ENCODE measurements at regions not wholly inside any gene's neighbourhood (a gene's known extent, or its start where the extent isn't known, plus 50 kb on each side); places are given as distances from the start of the nearest gene placed in this dataset.
"Not testable (repeated sequence)": the region's sequence is repeated elsewhere in the genome, so short reads cannot be mapped to it uniquely, and the experiment has no call there.

- H3K27ac ChIP-seq (ENCODE audit: low read depth in 1 of 2, low read length in 2 of 2), result no peak overlapping the region
- DNase-seq (ENCODE audit: low spot score), result no peak
- no peak overlapping the region for H3K4me3 ChIP-seq (ENCODE audit: low read depth in 1 of 3, low read length in 3 of 3)
- peaks cover 2 to 15% (median 6%) of the 10 kb centered on the region in 4 donors for H3K4me1 ChIP-seq (ENCODE audit: control insufficient read depth in 4 of 4, insufficient read depth in 4 of 4, low read length in 3 of 4)
- H3K36me3 ChIP-seq (ENCODE audit: control insufficient read depth in 4 of 4, insufficient read depth in 3 of 4, low read depth in 1 of 4, low read length in 3 of 4), result no peaks in the 10 kb centered on the region
- H3K27me3 ChIP-seq (ENCODE audit: control insufficient read depth in 4 of 4, insufficient read depth in 4 of 4, low read length in 3 of 4), result no peaks in the 10 kb centered on the region
- H3K9ac ChIP-seq (ENCODE audit: low read depth in 1 of 2, low read length in 2 of 2), result no peak overlapping the region
- H3K9me3 ChIP-seq (ENCODE audit: control insufficient read depth in 4 of 4, low read length in 3 of 4), result no peaks in the 10 kb centered on the region
- TF ChIP-seq CTCF (IDR thresholded peaks at IDR 0.05; ENCODE audit: low read depth, low read length, missing input control) (no peak), TAF1 (conservative IDR thresholded peaks at IDR 0.05) (no peak), YY1 (IDR thresholded peaks at IDR 0.05) (no peak), RAD21 (IDR thresholded peaks at IDR 0.05) (no peak), JUND (IDR thresholded peaks at IDR 0.05) (no peak), RXRA (IDR thresholded peaks at IDR 0.05) (no peak), ATF3 (IDR thresholded peaks at IDR 0.05) (no peak), SP1 (IDR thresholded peaks at IDR 0.05) (no peak), NR2F2 (IDR thresholded peaks at IDR 0.05) (no peak), FOXA1 (IDR thresholded peaks at IDR 0.05) (no peak), FOXA2 (IDR thresholded peaks at IDR 0.05) (no peak), GABPA (IDR thresholded peaks at IDR 0.05 in 1 of 2, conservative IDR thresholded peaks at IDR 0.05 in 1 of 2) (no peak), MAX (IDR thresholded peaks at IDR 0.05) (no peak), HNF4A (conservative IDR thresholded peaks at IDR 0.05) (no peak), EGR1 (IDR thresholded peaks at IDR 0.05; ENCODE audit: low read depth in 2 of 2) (no peak), HNF4G (IDR thresholded peaks at IDR 0.05) (no peak)
- TF ChIP-seq, protein P1, sequence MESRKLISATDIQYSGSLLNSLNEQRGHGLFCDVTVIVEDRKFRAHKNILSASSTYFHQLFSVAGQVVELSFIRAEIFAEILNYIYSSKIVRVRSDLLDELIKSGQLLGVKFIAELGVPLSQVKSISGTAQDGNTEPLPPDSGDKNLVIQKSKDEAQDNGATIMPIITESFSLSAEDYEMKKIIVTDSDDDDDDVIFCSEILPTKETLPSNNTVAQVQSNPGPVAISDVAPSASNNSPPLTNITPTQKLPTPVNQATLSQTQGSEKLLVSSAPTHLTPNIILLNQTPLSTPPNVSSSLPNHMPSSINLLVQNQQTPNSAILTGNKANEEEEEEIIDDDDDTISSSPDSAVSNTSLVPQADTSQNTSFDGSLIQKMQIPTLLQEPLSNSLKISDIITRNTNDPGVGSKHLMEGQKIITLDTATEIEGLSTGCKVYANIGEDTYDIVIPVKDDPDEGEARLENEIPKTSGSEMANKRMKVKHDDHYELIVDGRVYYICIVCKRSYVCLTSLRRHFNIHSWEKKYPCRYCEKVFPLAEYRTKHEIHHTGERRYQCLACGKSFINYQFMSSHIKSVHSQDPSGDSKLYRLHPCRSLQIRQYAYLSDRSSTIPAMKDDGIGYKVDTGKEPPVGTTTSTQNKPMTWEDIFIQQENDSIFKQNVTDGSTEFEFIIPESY (IDR thresholded peaks at IDR 0.05), result no peak
- TF ChIP-seq, protein P2, sequence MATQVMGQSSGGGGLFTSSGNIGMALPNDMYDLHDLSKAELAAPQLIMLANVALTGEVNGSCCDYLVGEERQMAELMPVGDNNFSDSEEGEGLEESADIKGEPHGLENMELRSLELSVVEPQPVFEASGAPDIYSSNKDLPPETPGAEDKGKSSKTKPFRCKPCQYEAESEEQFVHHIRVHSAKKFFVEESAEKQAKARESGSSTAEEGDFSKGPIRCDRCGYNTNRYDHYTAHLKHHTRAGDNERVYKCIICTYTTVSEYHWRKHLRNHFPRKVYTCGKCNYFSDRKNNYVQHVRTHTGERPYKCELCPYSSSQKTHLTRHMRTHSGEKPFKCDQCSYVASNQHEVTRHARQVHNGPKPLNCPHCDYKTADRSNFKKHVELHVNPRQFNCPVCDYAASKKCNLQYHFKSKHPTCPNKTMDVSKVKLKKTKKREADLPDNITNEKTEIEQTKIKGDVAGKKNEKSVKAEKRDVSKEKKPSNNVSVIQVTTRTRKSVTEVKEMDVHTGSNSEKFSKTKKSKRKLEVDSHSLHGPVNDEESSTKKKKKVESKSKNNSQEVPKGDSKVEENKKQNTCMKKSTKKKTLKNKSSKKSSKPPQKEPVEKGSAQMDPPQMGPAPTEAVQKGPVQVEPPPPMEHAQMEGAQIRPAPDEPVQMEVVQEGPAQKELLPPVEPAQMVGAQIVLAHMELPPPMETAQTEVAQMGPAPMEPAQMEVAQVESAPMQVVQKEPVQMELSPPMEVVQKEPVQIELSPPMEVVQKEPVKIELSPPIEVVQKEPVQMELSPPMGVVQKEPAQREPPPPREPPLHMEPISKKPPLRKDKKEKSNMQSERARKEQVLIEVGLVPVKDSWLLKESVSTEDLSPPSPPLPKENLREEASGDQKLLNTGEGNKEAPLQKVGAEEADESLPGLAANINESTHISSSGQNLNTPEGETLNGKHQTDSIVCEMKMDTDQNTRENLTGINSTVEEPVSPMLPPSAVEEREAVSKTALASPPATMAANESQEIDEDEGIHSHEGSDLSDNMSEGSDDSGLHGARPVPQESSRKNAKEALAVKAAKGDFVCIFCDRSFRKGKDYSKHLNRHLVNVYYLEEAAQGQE (IDR thresholded peaks at IDR 0.05), result no peak
- WGBS, result 75% methylated on average over 6 of the region's 6 CpGs
Measured at GRCh38 chr10:29728541-29729049, 93.8 kb upstream of the SVIL start.

DNA sequence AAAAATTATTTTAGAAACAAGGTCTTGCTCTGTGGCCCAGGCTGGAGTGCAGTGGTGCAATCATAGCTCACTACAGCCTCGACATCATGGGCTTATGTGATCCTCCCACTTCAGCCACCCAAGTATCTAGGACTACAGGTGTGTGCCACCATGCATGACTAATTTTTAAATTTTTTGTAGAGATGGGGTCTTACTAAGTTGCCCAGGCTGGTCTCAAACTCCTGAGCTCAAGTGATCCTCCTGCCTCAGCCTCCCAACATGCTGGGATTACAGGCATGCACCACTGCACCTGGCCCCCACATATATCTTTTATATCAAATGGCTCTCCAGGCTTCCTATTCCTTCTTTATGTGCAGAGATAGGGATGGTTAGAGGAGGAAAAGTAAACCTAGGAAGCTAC lies 91.2 kb upstream of the SVIL start:
- WGBS, result 74% methylated on average over 1 of the region's 1 CpG
- H3K27ac ChIP-seq (ENCODE audit: low read depth in 1 of 2, low read length in 2 of 2); H3K9ac ChIP-seq (ENCODE audit: low read depth in 1 of 2, low read length in 2 of 2); H3K9me3 ChIP-seq (ENCODE audit: control insufficient read depth in 4 of 4, low read length in 3 of 4); H3K36me3 ChIP-seq (ENCODE audit: control insufficient read depth in 4 of 4, insufficient read depth in 3 of 4, low read depth in 1 of 4, low read length in 3 of 4); DNase-seq (ENCODE audit: low spot score); H3K27me3 ChIP-seq (ENCODE audit: control insufficient read depth in 4 of 4, insufficient read depth in 4 of 4, low read length in 3 of 4); H3K4me3 ChIP-seq (ENCODE audit: low read depth in 1 of 3, low read length in 3 of 3): not testable (repeated sequence)
- H3K4me1 ChIP-seq (ENCODE audit: control insufficient read depth in 4 of 4, insufficient read depth in 4 of 4, low read length in 3 of 4), result peaks cover 2 to 11% (median 5%) of the 10 kb centered on the region in 4 donors
